Ovary (tissue), 3 donors: ENCODE measurements at regions not wholly inside any gene's neighbourhood (a gene's known extent, or its start where the extent isn't known, plus 50 kb on each side); places are given as distances from the start of the nearest gene placed in this dataset.

Source experiments
- POLR2A ChIP-seq: fragments of 450-650 bp; IDR thresholded peaks from one replicate; pipeline ENCODE4 v1.6.1; 2017; ENCODE audit warnings: antibody characterized with exemption, mild to moderate bottlenecking, moderate library complexity
- TF ChIP-seq, protein P1 (sequence below), 3 donors: fragments of 450-650 bp in 2 of 3; fragments of 200-600 bp in 1 of 3; IDR thresholded peaks; one replicate each; pipeline versions ENCODE4 v1.5.1 to v1.8.0; 2016 to 2022; ENCODE audit warnings: antibody characterized with exemption in 3 of 3, mild to moderate bottlenecking in 1 of 3
- donor health status: DM: no; HTN: no; CAD: no.

DNA sequence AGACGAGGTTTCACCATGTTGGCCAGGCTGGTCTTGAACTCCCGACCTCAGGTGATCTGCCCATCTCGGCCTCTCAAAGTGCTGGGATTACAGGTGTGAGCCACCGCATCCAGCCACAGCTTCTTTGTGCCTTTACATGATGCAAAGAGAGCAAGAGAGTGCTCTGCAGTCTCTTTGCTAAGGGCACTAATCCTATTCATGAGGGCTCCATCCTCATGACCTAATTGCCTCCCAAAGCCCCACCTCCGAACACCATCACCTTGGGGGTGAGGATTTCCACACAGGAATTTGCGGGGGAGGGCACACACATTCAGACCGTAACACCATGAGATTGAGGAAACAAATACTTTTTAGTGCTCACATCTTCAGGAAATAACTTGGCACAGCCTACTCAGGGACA lies 91.8 kb downstream of the PDCL3 start:
- TF ChIP-seq, protein P1, sequence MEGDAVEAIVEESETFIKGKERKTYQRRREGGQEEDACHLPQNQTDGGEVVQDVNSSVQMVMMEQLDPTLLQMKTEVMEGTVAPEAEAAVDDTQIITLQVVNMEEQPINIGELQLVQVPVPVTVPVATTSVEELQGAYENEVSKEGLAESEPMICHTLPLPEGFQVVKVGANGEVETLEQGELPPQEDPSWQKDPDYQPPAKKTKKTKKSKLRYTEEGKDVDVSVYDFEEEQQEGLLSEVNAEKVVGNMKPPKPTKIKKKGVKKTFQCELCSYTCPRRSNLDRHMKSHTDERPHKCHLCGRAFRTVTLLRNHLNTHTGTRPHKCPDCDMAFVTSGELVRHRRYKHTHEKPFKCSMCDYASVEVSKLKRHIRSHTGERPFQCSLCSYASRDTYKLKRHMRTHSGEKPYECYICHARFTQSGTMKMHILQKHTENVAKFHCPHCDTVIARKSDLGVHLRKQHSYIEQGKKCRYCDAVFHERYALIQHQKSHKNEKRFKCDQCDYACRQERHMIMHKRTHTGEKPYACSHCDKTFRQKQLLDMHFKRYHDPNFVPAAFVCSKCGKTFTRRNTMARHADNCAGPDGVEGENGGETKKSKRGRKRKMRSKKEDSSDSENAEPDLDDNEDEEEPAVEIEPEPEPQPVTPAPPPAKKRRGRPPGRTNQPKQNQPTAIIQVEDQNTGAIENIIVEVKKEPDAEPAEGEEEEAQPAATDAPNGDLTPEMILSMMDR (IDR thresholded peaks at IDR 0.05) = no peak
- no peak for TF ChIP-seq POLR2A
